Transverse colon (tissue), 4 donors: ENCODE measurements at regions not wholly inside any gene's neighbourhood (a gene's known extent, or its start where the extent isn't known, plus 50 kb on each side); places are given as distances from the start of the nearest gene placed in this dataset.

ENCODE experiments used
- DNase-seq: peaks from one replicate; pipeline ENCODE4 v3.0.0-alpha.2; 2019
- H3K27ac ChIP-seq, 4 donors: fragments of 200-600 bp; sonication (generic); 2 replicates each; pipeline ENCODE4 v1.5.1; 2016 to 2018; ENCODE audit warnings: inconsistent platforms in 4 of 4
- H3K27me3 ChIP-seq: fragments of 200-600 bp; sonication (generic); 2 replicates; pipeline ENCODE4 v1.5.1; 2017; ENCODE audit warnings: inconsistent platforms
- H3K36me3 ChIP-seq, 4 donors: fragments of 200-600 bp; sonication (generic); 2 replicates each; pipeline ENCODE4 v1.5.1; 2017 to 2019; ENCODE audit warnings: inconsistent platforms in 4 of 4
- H3K4me1 ChIP-seq, 4 donors: fragments of 200-600 bp; sonication (generic); 2 replicates each; pipeline ENCODE4 v1.5.1; 2017 to 2020; ENCODE audit warnings: inconsistent platforms in 4 of 4
- H3K4me3 ChIP-seq, 4 donors: fragments of 200-600 bp; sonication (generic); 1 replicate in 1 of 4; 2 replicates in 3 of 4; pipeline versions ENCODE4 v1.5.1 to v1.6.1; 2017 to 2019; ENCODE audit warnings: inconsistent platforms in 4 of 4
- H3K9me3 ChIP-seq, 2 donors: fragments of 200-600 bp; sonication (generic); 2 replicates each; pipeline ENCODE4 v1.5.1; 2017 to 2019; ENCODE audit warnings: inconsistent platforms in 2 of 2
- CTCF ChIP-seq, 5 experiments: fragments of 200-600 bp in 3 of 5; fragments of 450-650 bp in 2 of 5; sonication (generic) in 3 of 5; IDR thresholded peaks; 1 replicate in 2 of 5; 2 replicates in 3 of 5; pipeline ENCODE4 v1.5.1; 2016 to 2017; ENCODE audit warnings: antibody characterized with exemption in 5 of 5, inconsistent platforms in 3 of 5, mild to moderate bottlenecking in 2 of 5, moderate library complexity in 1 of 5
- EP300 ChIP-seq: sonication (generic); formaldehyde crosslinking; IDR thresholded peaks from one replicate; pipeline ENCODE4 v1.6.1; 2017; ENCODE audit warnings: antibody characterized with exemption, low read depth
- POLR2A ChIP-seq: fragments of 450-650 bp; IDR thresholded peaks from one replicate; pipeline ENCODE4 v1.6.1; 2016; ENCODE audit warnings: antibody characterized with exemption, mild to moderate bottlenecking, moderate library complexity
- POLR2AphosphoS5 ChIP-seq, 3 donors: sonication (generic); formaldehyde crosslinking; IDR thresholded peaks; one replicate each; pipeline ENCODE4 v1.6.1; 2016; ENCODE audit warnings: antibody characterized with exemption in 3 of 3
- WGBS, 2 donors: methylation state at CpG; one replicate each; pipeline ENCODE4 v1.1.5; 2018; ENCODE audit warnings: low coverage in 1 of 2; 5-methylcytosine and 5-hydroxymethylcytosine counted together
- in situ Hi-C, 4 donors: fragments of 200-750 bp; cut with MboI; loops; one replicate each; pipeline versions ENCODE4 v1.15.0 to v1.15.1; 2017; ENCODE audit warnings: low sequenced_read_pairs in 3 of 4, low pct_ligation_motif_present in 1 of 4, low pct_unique_long_range_greater_than_20kb in 1 of 4
- intact Hi-C: fragments of 100-400 bp; cut with DNase I; formaldehyde crosslinking; loops from one replicate; pipeline ENCODE4 v1.15.1; 2023; ENCODE audit warnings: low total_unique reads

DNA sequence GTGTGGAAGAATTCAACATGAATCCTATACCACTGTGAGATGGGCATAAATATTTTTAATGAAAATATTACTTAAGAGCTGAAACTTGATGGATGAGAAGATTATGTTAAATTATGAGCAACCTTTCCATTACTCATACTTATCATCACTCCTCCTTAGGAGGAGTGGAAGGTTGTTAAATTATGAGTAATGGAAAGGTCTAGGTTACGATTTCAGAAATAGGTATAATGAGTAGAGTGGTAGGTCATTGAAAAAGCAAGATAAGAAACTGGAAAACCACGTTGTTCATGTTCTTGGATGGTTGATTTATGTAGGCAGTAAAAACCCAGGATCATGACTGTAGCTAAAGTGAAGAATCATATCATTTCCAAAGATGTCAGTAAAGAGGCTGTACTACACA lies 973.2 kb upstream of the RAG2 start:
- no peak for DNase-seq
- no peak overlapping the region for H3K27ac ChIP-seq
- H3K9me3 ChIP-seq: peaks cover 0 to 3% of the 10 kb centered on the region in 2 donors
- in situ Hi-C loops (no loop called here), intact Hi-C loops (no loop called here)
- H3K4me3 ChIP-seq: no peak overlapping the region
- WGBS, 2 donors: 38 to 49% methylated on average over 2 of the region's 2 CpGs
- H3K36me3 ChIP-seq: no peaks in the 10 kb centered on the region
- H3K27me3 ChIP-seq: no peaks in the 10 kb centered on the region
- no peak for TF ChIP-seq POLR2AphosphoS5 (IDR thresholded peaks at IDR 0.05)
- no peak for TF ChIP-seq EP300
- no peak for TF ChIP-seq CTCF (IDR thresholded peaks at IDR 0.05)
- no peak for TF ChIP-seq POLR2A
- H3K4me1 ChIP-seq: no peaks in the 10 kb centered on the region

- no peak for TF ChIP-seq EP300
- TF ChIP-seq POLR2AphosphoS5 (IDR thresholded peaks at IDR 0.05): no peak
- no peak for TF ChIP-seq POLR2A
- no peak for TF ChIP-seq CTCF (IDR thresholded peaks at IDR 0.05)
- H3K27ac ChIP-seq: no peak overlapping the region
- H3K4me1 ChIP-seq: no peaks in the 10 kb centered on the region
- in situ Hi-C loops (no loop called here), intact Hi-C loops (no loop called here)
- no peak for DNase-seq
- H3K36me3 ChIP-seq: no peaks in the 10 kb centered on the region
- WGBS, 2 donors: 28 to 53% methylated on average over 2 of the region's 2 CpGs
- peaks cover 0 to 3% of the 10 kb centered on the region in 2 donors for H3K9me3 ChIP-seq
- H3K4me3 ChIP-seq: no peak overlapping the region
- H3K27me3 ChIP-seq: no peaks in the 10 kb centered on the region
Measured at GRCh38 chr11:37560991-37561390, 963.0 kb upstream of the RAG2 start.

- Histone ChIP-seq H3K9me3 (peaks cover 0 to 3% of the 10 kb centered on the region in 2 donors), H3K4me1 (no peaks in the 10 kb centered on the region), H3K27me3 (no peaks in the 10 kb centered on the region), H3K36me3 (no peaks in the 10 kb centered on the region), H3K4me3 (no peak overlapping the region), H3K27ac (no peak overlapping the region)
- intact Hi-C loops (no loop called here), in situ Hi-C loops (no loop called here)
- 49 to 63% methylated on average over 3 to 4 of the region's 4 CpGs for WGBS, 2 donors
- no peak for DNase-seq
- TF ChIP-seq CTCF (IDR thresholded peaks at IDR 0.05) (no peak), POLR2A (no peak), EP300 (no peak), POLR2AphosphoS5 (IDR thresholded peaks at IDR 0.05) (no peak)
Measured at GRCh38 chr11:37560346-37560745, 962.3 kb upstream of the RAG2 start.

- peaks cover 0 to 3% of the 10 kb centered on the region in 2 donors for H3K9me3 ChIP-seq
- H3K27ac ChIP-seq: no peak overlapping the region
- H3K4me3 ChIP-seq: no peak overlapping the region
- WGBS, 2 donors: 17 to 20% methylated on average over 1 of the region's 1 CpG
- DNase-seq: no peak
- no peak for TF ChIP-seq POLR2AphosphoS5 (IDR thresholded peaks at IDR 0.05)
- no peak for TF ChIP-seq POLR2A
- no peak for TF ChIP-seq CTCF (IDR thresholded peaks at IDR 0.05)
- TF ChIP-seq EP300: no peak
- intact Hi-C loops: no loop called here
- H3K4me1 ChIP-seq: no peaks in the 10 kb centered on the region
- H3K36me3 ChIP-seq: no peaks in the 10 kb centered on the region
- H3K27me3 ChIP-seq: no peaks in the 10 kb centered on the region
- in situ Hi-C loops: no loop called here
Measured at GRCh38 chr11:37558619-37559210, 960.7 kb upstream of the RAG2 start.
